HG02981 (cell line): ENCODE measurements at regions not wholly inside any gene's neighbourhood (a gene's known extent, or its start where the extent isn't known, plus 50 kb on each side); places are given as distances from the start of the nearest gene placed in this dataset.
"Not testable (repeated sequence)": the region's sequence is repeated elsewhere in the genome, so short reads cannot be mapped to it uniquely, and the experiment has no call there.

ENCODE experiments used
- ATAC-seq: cut with Tn5 transposase; IDR thresholded peaks from one replicate; pipeline ENCODE4 v1.9.1; 2021; ENCODE audit warnings: mild to moderate bottlenecking, moderate library complexity; ENCODE audit not compliant: unreplicated experiment

DNA sequence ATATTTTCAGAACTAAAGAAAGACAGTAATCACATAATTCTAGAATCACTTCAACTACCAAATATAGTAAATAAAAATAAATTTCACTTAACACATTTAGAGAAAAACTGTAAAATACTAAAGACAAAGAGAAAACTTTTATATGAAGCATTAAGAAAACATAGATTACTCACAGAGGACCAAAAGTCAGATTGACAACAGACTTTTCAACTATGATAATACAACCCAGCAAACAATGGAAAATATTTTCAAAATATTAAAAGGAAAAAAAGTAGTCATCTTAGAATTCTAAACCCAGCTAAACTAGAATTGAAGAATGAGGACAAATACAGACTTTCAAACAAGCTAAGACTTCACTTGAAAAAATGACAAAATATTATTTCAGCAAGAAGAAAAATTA, 164.8 kb upstream of the ARID1B start:
- no peak for ATAC-seq

- no peak for ATAC-seq
Observed at GRCh38 chr6:156602066-156602385, 175.2 kb upstream of the ARID1B start.

- no peak for ATAC-seq
Observed at GRCh38 chr6:156601152-156602065, 175.8 kb upstream of the ARID1B start.

- no peak for ATAC-seq
Observed at GRCh38 chr6:156600678-156601077, 176.5 kb upstream of the ARID1B start.

DNA sequence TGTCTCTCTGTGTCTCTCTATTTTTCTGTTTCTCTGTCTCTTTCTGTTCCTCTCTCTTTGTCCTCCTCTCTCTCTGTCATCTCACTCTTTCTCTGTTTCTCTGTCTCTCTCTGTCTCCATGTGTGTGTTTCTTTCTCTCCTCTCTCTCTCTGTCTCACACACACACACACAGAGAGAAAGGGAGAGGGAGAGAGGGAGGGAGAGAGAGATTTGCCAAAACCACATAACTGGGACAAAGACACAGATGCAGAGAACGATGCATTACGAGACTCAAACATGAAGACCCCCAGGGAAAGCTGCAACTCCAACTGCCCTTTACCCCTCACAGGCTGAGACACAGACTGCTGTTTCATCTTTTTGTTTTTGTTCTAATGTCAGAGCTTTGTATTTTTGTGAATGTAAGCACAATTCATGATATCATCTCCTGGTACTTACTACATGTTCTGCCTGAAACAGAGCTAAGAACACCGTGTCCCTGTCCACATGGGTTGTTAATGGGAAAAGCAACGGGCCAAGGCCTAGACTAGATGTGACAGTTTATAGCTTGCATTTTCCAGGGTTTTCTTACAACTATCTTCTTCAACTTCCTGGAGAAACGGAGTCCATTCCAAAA, 177.1 kb upstream of the ARID1B start:
- ATAC-seq: no peak

GRCh38 chr6:156599366-156599765, 177.8 kb upstream of the ARID1B start:
- no peak for ATAC-seq

DNA sequence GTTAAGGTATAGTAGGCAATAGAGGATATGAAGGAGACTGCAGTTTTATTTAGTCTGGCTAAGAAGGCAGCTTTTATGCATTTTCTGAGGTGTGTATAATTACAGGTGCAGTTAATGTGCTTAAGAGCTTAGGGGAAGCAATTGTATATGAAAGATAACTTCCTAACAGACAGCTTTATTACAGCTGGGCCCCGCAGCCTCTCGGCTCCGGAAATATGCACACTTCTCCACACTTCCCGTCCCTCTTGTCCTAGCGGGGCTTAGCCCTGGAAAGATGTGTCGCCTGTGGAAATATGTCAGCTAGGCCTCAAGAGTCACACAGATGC, 178.4 kb upstream of the ARID1B start:
- ATAC-seq: no peak

DNA sequence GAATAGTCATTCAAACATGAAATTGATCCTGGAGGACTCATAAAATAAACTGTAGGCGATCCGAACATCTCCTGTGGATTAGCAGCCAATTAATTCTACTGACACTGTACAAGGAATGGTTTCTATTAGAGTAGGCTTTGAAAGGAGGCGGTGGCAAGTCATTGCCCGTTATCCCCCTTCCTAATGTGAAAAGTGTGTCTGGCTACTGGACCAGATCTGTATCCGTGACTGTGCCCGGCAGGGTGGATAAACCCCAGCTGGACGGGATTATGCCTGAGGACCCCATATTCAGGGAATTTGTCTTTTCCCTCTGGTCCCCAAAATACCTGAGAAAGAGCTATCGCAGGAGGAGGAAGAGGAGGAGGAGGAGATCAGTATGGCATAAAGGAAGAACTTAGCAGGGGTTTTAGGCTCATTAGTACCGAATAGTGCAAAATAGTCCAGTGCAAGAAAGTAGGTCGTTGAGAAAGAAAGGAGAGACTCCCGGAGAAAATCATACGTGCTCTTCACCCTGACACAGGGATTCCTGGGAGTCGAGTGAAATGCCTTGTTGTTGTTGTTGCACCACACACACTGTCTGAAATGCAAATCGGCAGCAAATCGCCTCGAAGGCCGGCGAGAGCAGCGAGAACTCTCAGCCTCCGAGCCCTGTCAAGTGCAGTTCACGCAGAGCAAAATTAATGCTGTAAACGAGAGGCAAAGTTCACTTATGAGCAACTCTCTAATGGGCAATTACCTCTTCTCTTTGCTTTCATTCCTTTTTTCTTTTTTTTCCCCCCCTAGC, 178.9 kb upstream of the ARID1B start:
- no peak for ATAC-seq

DNA sequence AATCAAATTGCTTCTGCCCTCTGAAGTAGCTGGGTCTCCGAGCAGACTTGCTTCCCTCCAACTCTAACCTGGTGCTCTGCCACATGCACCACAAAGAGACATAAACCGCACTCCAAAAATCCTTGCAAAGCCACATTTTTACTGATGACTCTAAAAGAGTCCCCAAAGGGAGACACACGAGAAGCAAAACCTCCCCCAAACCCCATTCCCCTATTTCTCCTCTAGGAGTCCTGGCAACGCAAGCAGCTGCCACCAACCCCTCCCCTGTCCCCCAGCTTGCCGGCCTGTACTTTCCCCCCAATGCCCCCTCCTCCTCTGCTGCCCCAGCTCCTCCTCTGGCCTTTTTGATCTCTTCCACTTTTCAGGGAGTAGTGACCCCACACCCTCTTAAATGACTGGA, 180.1 kb upstream of the ARID1B start:
- ATAC-seq: no peak

GRCh38 chr6:156595476-156595875, 181.7 kb upstream of the ARID1B start:
- ATAC-seq: no peak

- no peak for ATAC-seq
Observed at GRCh38 chr6:156593893-156594292, 183.3 kb upstream of the ARID1B start.

GRCh38 chr6:156593127-156593526, 184.1 kb upstream of the ARID1B start:
- no peak for ATAC-seq

DNA sequence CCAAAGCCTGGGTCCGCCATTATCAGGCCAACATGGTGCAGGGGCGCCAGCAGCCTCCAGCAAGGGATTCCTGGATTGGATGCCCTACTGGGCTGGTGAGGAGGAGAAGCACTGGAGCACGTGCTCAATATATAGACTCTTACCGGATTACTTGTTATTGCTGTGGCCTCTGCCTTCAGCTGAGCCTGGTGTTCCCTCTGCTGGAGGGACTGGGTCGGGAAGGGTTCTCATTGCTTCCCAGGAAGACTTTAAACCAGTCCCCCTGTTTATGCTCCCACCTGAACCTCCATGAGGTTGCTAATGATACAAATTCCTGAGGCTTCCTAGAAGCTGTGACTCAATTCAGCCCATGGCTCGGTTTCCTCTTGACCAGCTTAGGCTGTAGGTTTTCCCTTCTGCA, 186.7 kb upstream of the ARID1B start:
- ATAC-seq: no peak

- ATAC-seq: no peak
Observed at GRCh38 chr6:156589281-156589680, 187.9 kb upstream of the ARID1B start.

- no peak for ATAC-seq
Observed at GRCh38 chr6:156587751-156588301, 189.4 kb upstream of the ARID1B start.

DNA sequence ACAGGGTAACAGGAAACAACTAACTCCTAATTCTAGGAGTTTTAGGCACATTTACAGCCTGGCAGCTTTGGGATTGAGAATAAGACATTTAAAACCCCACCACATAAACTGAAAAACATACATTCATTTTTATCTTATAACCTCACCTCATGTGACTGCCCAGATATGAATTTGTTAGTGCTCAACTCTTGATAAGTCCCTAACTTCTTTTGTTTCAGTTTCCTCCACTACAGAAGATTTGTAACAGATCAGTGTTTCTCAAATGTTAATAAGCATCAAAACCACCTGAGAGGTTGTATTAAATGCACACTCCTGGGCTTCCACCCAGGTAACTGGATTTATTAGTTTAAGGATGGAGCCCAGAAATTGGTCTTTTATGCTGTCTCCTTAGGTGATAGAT, 190.1 kb upstream of the ARID1B start:
- no peak for ATAC-seq

DNA sequence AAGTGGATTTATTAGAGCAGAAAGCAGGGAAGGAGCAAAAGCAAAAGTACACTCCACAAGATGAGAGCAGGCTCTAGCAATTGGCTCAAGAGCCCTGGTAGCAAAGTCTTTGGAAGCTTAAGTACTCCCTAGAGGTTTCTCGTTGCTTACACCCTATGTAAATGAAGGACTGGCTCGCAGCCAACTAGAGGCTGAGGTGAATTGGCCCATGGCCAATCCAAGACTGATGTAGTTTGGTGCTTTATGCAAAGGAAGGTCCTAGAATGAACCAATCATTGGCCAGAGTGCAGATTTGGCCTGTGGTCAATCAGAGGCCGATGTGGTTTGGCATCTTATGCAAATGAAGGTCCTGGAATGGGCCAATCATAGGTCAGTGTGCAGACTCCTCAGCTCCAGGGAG, 191.3 kb upstream of the ARID1B start:
- ATAC-seq: no peak

GRCh38 chr6:156584121-156584520, 193.1 kb upstream of the ARID1B start:
- ATAC-seq: not testable (repeated sequence)

GRCh38 chr6:156583083-156583482, 194.1 kb upstream of the ARID1B start:
- no peak for ATAC-seq

GRCh38 chr6:156582509-156582992, 194.6 kb upstream of the ARID1B start:
- no peak for ATAC-seq

GRCh38 chr6:156579564-156579963, 197.6 kb upstream of the ARID1B start:
- no peak for ATAC-seq
